K562 (cell line): ENCODE measurements at regions not wholly inside any gene's neighbourhood (a gene's known extent, or its start where the extent isn't known, plus 50 kb on each side); places are given as distances from the start of the nearest gene placed in this dataset.

ENCODE experiments used
- ATAC-seq: fragments of 200-7000 bp; cut with Tn5 transposase; 3 replicates; pipeline ENCODE4 v1.9.1; 2020; ENCODE audit warnings: moderate library complexity
- BruUV-seq: library from RNA; stranded (reverse); fragments of 400-500 nt; replicated peaks from 2 replicates; lab custom pipeline; 2021; lab: Mats Ljungman, UMichigan
- CTCF ChIA-PET: fragments of 300-600 bp; formaldehyde crosslinking; extraction: SDS; loops from one replicate; lab custom pipeline; 2021; ENCODE audit warnings: low intra/inter-chr PET ratio; lab: Yijun Ruan, JAX
- POLR2A ChIA-PET: fragments of 300-600, 350-650 bp; sonication (Branson Sonifier 250); formaldehyde crosslinking; extraction: SDS; loops from one replicate; lab custom pipeline; 2021; ENCODE audit warnings: antibody characterized with exemption, inconsistent platforms; lab: Yijun Ruan, JAX
- DNase-seq, 4 experiments: peaks; one replicate each; pipeline versions ENCODE4 v3.0.0 to v3.0.0-alpha.2; 2011 to 2018; ENCODE audit warnings: low spot score in 3 of 4, mixed read lengths in 3 of 4; ENCODE audit errors: extremely low read depth in 1 of 4
- FAIRE-seq: peaks from 2 replicates; lab custom pipeline; 2011; peaks lifted over from hg19 to GRCh38; lab: Jason Lieb, UNC
- H2AFZ ChIP-seq: 2 replicates; pipeline ENCODE4 v1.6.0; 2011; ENCODE audit warnings: low read depth, low read length, control low read depth, inconsistent platforms
- H3K27ac ChIP-seq: fragments of 200-600 bp; 3 replicates; pipeline ENCODE4 v1.8.0; 2011; ENCODE audit warnings: low read depth, mild to moderate bottlenecking, control low read depth, inconsistent platforms, low read length, moderate library complexity, mixed read lengths; ENCODE audit errors: extremely low read depth
- H3K27me3 ChIP-seq, 2 experiments: fragments of 300-600 bp in 1 of 2; 2 replicates in 1 of 2; 3 replicates in 1 of 2; pipeline versions ENCODE4 v1.6.0 to v1.8.0; 2011; ENCODE audit warnings: inconsistent platforms in 2 of 2, low read length in 2 of 2, mild to moderate bottlenecking in 1 of 2, mixed read lengths in 1 of 2, moderate library complexity in 1 of 2; ENCODE audit not compliant: control insufficient read depth in 2 of 2, insufficient read depth in 2 of 2
- H3K36me3 ChIP-seq: fragments of 300-600 bp; 3 replicates; pipeline ENCODE4 v1.8.0; 2011; ENCODE audit warnings: mild to moderate bottlenecking, low read length, inconsistent platforms; ENCODE audit not compliant: control insufficient read depth, insufficient read depth
- H3K4me1 ChIP-seq, 2 experiments: fragments of 200-600 bp in 1 of 2; replicated peaks in 1 of 2; 2 replicates in 1 of 2; 3 replicates in 1 of 2; pipeline versions ENCODE4 v1.5.1 to v1.8.0; 2011; ENCODE audit warnings: inconsistent platforms in 2 of 2, low read length in 2 of 2, mild to moderate bottlenecking in 1 of 2, mixed read lengths in 1 of 2, moderate library complexity in 1 of 2; ENCODE audit not compliant: control insufficient read depth in 2 of 2, insufficient read depth in 2 of 2
- H3K4me2 ChIP-seq: 2 replicates; pipeline ENCODE4 v1.6.1; 2011; ENCODE audit warnings: low read length, control low read depth, inconsistent platforms, mixed read lengths; ENCODE audit not compliant: insufficient read depth
- H3K4me3 ChIP-seq: fragments of 200-600 bp; sonication (generic), shearing (Covaris generic); 2 replicates; pipeline ENCODE4 v1.5.1; 2016; ENCODE audit warnings: control low read depth, inconsistent platforms
- H3K79me2 ChIP-seq: fragments of 200-600 bp; 3 replicates; pipeline ENCODE4 v1.8.0; 2011; ENCODE audit warnings: low read length, inconsistent platforms; ENCODE audit not compliant: control insufficient read depth, insufficient read depth
- H3K9ac ChIP-seq, 2 experiments: 2 replicates each; pipeline versions ENCODE4 v1.6.0 to v1.6.1; 2011; ENCODE audit warnings: low read depth in 2 of 2, low read length in 2 of 2, control low read depth in 1 of 2, inconsistent platforms in 1 of 2, mild to moderate bottlenecking in 1 of 2, mixed read lengths in 1 of 2; ENCODE audit not compliant: insufficient read depth in 1 of 2
- H3K9me1 ChIP-seq: one replicate; pipeline ENCODE4 v1.6.0; 2011; ENCODE audit warnings: inconsistent platforms, mild to moderate bottlenecking, low read length, moderate library complexity; ENCODE audit not compliant: control insufficient read depth, insufficient read depth
- H3K9me3 ChIP-seq: replicated peaks from 2 replicates; pipeline ENCODE4 v1.5.1; 2011; ENCODE audit warnings: low read depth, low read length, inconsistent platforms; ENCODE audit not compliant: control insufficient read depth, insufficient read depth
- H4K20me1 ChIP-seq: replicated peaks from 2 replicates; pipeline ENCODE4 v1.6.1; 2011; ENCODE audit warnings: low read length, inconsistent platforms, mixed read lengths; ENCODE audit not compliant: control insufficient read depth, insufficient read depth
- CTCFL ChIP-seq: IDR thresholded peaks from 2 replicates; pipeline ENCODE4 v1.6.1; 2011; ENCODE audit warnings: borderline replicate concordance, low read depth, mild to moderate bottlenecking, moderate library complexity, low read length; ENCODE audit not compliant: insufficient read depth, poor library complexity, severe bottlenecking
- DMBX1 ChIP-seq: fragments of 250-450 bp; sonication (Bioruptor Pico); IDR thresholded peaks from 2 replicates; pipeline ENCODE4 v1.8.0; 2022; ENCODE audit warnings: inconsistent platforms, mild to moderate bottlenecking, moderate library complexity, borderline replicate concordance
- GABPB2 ChIP-seq: fragments of 250-450 bp; sonication (Bioruptor Pico); conservative IDR thresholded peaks from 2 replicates; pipeline ENCODE4 v1.5.1; 2021; ENCODE audit warnings: mild to moderate bottlenecking
- PBX2 ChIP-seq, 2 experiments: IDR thresholded peaks in 1 of 2; conservative IDR thresholded peaks in 1 of 2; 2 replicates each; pipeline ENCODE4 v1.6.1; 2016; ENCODE audit warnings: low read depth in 2 of 2, mild to moderate bottlenecking in 1 of 2, missing compliant biosample characterization in 1 of 2, missing genetic modification characterization in 1 of 2, moderate library complexity in 1 of 2
- PCBP1 ChIP-seq: fragments of 200-400 bp; formaldehyde crosslinking; IDR thresholded peaks from 2 replicates; pipeline ENCODE4 v1.6.1; 2018; ENCODE audit warnings: mild to moderate bottlenecking, low read depth, low read length; ENCODE audit not compliant: poor library complexity, severe bottlenecking
- POLR3G ChIP-seq: IDR thresholded peaks from 2 replicates; pipeline ENCODE4 v1.6.1; 2011; ENCODE audit not compliant: insufficient read length, insufficient replicate concordance; ENCODE audit errors: extremely low read depth
- SFPQ ChIP-seq: fragments of 200-400 bp; formaldehyde crosslinking; IDR thresholded peaks from 2 replicates; pipeline ENCODE4 v1.6.1; 2017; ENCODE audit warnings: mild to moderate bottlenecking, low read depth, low read length, moderate library complexity
- TCF7L2 ChIP-seq: fragments of 150-350 bp; IDR thresholded peaks from 2 replicates; pipeline ENCODE4 v1.6.1; 2016; ENCODE audit warnings: low read depth, mild to moderate bottlenecking, low read length, moderate library complexity
- TEAD4 ChIP-seq, 2 experiments: sonication (generic) in 1 of 2; formaldehyde crosslinking in 1 of 2; IDR thresholded peaks; 2 replicates each; pipeline versions ENCODE4 v1.6.1 to v1.8.0; 2012 to 2022; ENCODE audit warnings: borderline replicate concordance in 1 of 2, inconsistent platforms in 1 of 2, low read length in 1 of 2, mild to moderate bottlenecking in 1 of 2, missing genetic modification reagents in 1 of 2
- ZNF699 ChIP-seq: fragments of 250-450 bp; sonication (Bioruptor Pico); IDR thresholded peaks from 2 replicates; pipeline ENCODE4 v1.8.0; 2021; ENCODE audit warnings: mild to moderate bottlenecking, moderate library complexity; ENCODE audit not compliant: insufficient replicate concordance
- whole genome bisulfite sequencing: fragments of 100-300 bp; shearing (Covaris generic); methylation state at CpG from one replicate; pipeline ENCODE4 v1.1.6; 2016; ENCODE audit warnings: low coverage, mixed read lengths; ENCODE audit not compliant: insufficient coverage; ENCODE audit errors: missing lambda C conversion rate; 5-methylcytosine and 5-hydroxymethylcytosine counted together
- in situ Hi-C: fragments of 300-500 bp; cut with MboI; formaldehyde crosslinking; loops from 4 replicates; pipeline ENCODE4 v1.15.0; 2018; ENCODE audit warnings: inconsistent platforms, mixed read lengths
- intact Hi-C: fragments of 100-400 bp; cut with micrococcal nuclease; formaldehyde crosslinking; loops from 2 replicates; pipeline ENCODE4 v1.14.2; 2022

- no peak for TF ChIP-seq SFPQ
- TF ChIP-seq PCBP1: no peak
- TF ChIP-seq GABPB2 (CRISPR knock-in tag): no peak
- no peak for TF ChIP-seq TEAD4 (IDR thresholded peaks at IDR 0.05; ENCODE audit: low read length)
- no peak for TF ChIP-seq TEAD4 (CRISPR knock-in tag; IDR thresholded peaks at IDR 0.05; ENCODE audit: borderline replicate concordance)
- no peak for TF ChIP-seq DMBX1
- TF ChIP-seq ZNF699 (CRISPR knock-in tag): no peak
- no peak for TF ChIP-seq PBX2 (CRISPR knock-in tag; IDR thresholded peaks at IDR 0.05; ENCODE audit: low read depth)
- no peak for TF ChIP-seq PBX2 (tag; conservative IDR thresholded peaks at IDR 0.05; ENCODE audit: low read depth)
- TF ChIP-seq CTCFL: no peak
- no peak for TF ChIP-seq TCF7L2
- TF ChIP-seq POLR3G: no peak
- no peaks in the 10 kb centered on the region for H3K27me3 ChIP-seq
- DNase-seq (no peak), ATAC-seq (no peak), FAIRE-seq (no peak)
- in situ Hi-C loops (no loop called here), intact Hi-C loops (no loop called here)
- ChIA-PET CTCF (no interaction called here), POLR2A (no interaction called here)
- H3K27ac ChIP-seq: no peak overlapping the region
- no peak overlapping the region for H3K4me2 ChIP-seq
- no peaks in the 10 kb centered on the region for H3K9me3 ChIP-seq
- H3K79me2 ChIP-seq: no peaks in the 10 kb centered on the region
- 0% methylated on average over 3 of the region's 3 CpGs for WGBS
- no peaks in the 10 kb centered on the region for H3K4me1 ChIP-seq
- no peaks in the 10 kb centered on the region for H3K36me3 ChIP-seq
- H3K4me3 ChIP-seq: no peak overlapping the region
- no TSS peak for BruUV-seq
- H3K9ac ChIP-seq: no peak overlapping the region
- H2AFZ ChIP-seq: no peak overlapping the region
- H4K20me1 ChIP-seq: no peaks in the 10 kb centered on the region
- no peaks in the 10 kb centered on the region for H3K9me1 ChIP-seq
Measured at GRCh38 chr3:8399686-8400085, 101.9 kb upstream of the LMCD1 start.
